GM18868 (cell line): ENCODE measurements at regions not wholly inside any gene's neighbourhood (a gene's known extent, or its start where the extent isn't known, plus 50 kb on each side); places are given as distances from the start of the nearest gene placed in this dataset.
"Not testable (repeated sequence)": the region's sequence is repeated elsewhere in the genome, so short reads cannot be mapped to it uniquely, and the experiment has no call there.

ENCODE experiments used
- ATAC-seq: cut with Tn5 transposase; IDR thresholded peaks from one replicate; pipeline ENCODE4 v1.9.1; 2021; ENCODE audit warnings: mild to moderate bottlenecking, moderate library complexity; ENCODE audit not compliant: unreplicated experiment

DNA sequence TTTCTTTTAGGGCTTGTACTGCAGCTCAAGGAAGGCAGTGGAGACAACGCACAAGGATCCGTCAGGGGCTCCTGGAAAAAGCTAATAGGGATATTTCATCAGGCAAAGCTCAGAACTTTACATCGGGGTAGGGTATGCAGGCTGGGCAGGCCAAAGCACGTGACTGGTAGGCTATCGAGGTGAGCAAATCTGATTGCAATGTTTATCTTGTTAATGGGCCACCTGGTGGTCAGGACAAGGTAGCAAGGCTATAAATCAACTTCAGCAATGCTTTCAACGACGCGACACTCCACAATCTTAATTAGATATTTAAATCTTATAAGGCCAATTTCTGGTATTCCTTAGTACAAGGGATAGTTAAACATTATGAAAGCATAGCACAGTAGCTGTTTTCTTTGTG is 1302.8 kb upstream of the EYS start:
- ATAC-seq, result no peak

DNA sequence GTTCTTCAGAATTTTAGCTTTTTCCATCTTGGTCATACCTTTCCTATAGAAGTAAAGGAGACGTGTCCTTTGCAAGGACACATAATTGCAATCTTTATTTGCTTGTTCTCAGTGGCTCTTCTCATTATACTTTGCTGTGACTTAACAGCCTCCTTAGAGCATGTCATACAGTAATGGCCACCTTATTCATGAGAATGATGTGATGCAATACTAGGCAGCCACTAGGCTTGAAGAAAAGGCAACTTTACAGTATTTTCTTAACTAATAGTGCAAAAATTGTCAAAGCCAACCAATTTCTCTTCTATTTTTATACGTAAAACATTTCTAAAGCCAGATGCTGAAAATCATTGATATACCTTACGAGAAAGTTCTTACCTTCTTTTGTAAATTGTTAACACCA is 1296.8 kb upstream of the EYS start:
- ATAC-seq, result no peak

DNA sequence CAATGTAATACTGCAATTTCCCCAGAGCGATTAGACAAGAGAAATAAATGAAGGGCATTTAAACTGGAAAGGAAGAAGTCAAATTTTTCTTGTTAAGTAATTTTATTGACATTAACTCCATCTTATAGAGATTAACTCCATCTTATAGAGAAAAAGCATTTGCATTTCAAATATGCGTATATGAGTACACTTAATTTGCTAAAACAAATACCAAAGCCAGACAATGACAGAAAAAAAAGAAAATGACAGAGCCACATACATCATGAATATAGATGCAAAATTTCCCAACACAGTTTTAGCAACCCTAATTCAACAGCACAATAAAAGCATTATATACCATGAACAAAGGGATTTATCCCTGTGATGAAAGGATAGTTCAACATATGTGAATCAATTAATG is 1293.1 kb upstream of the EYS start:
- ATAC-seq, result no peak

DNA sequence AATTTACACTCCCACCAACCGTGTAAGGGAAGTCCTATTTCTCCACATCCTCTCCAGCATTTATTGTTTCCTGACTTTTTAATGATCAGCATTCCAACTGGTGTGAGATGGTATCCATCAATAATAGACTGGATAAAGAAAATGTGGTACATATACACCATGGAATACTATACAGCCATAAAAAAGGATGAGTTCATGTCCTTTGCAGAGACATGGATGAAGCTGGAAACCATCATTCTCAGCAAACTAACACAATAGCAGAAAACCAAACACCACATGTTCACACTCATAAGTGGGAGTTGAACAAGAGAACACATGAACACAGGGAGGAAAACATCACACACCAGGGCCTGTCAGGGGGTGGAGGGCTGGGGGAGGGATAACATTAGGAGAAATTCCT is 1290.6 kb upstream of the EYS start:
- not testable (repeated sequence) for ATAC-seq

DNA sequence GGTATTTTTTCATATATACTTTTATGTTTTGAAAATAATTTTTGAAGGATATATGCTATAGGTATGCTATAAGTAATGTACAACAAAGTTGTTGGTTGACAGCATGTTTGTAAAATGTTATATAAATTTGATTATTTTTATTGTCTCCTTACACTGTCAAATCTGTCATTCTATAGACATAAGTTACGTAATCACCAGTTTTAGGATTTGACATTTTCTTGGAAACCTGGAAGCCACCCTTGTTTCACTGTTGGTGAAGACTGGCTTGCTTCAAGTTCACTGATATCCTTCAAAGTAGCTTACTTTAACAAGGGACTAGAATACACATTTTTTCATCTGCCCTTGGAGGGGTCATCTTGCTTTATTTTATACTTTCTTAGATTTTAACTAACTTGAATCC is 1288.6 kb upstream of the EYS start:
- no peak for ATAC-seq

DNA sequence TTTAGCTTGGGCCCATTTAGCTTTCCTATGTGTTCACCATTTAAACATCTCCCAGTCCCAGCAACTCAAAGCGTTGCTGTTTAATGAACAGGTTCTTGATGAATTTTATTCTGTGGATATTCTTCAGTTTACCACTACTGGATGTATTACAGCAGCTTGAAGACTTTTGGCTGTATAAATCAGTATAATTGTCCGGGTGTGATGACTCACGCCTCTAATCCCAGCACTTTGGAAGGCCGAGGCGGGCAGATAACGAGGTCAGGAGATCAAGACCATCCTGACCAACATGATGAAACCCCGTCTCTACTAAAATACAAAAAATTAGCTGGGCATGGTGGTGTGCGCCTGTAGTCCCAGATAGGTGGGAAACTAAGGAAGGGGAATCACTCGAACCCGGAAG is 1286.7 kb upstream of the EYS start:
- not testable (repeated sequence) for ATAC-seq

DNA sequence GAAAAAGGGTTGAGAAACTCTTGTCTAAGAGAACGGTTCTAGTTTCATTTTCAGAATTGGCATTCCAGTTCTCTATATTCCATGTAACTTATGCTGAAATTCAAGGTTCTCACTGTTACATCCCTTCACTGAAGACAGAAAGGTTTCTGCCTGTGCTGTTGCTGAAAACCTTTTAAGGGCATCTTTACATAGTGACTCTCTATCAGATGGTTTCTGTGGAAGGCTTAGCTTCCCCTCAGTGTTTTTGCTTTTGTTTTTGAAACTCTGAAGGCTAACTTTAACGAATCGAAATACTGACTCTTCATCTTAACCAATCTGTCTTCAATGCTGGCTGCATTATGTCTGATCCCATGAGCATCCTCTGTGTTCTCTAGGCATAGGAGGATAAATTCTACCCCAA is 1286.2 kb upstream of the EYS start:
- ATAC-seq, result no peak

DNA sequence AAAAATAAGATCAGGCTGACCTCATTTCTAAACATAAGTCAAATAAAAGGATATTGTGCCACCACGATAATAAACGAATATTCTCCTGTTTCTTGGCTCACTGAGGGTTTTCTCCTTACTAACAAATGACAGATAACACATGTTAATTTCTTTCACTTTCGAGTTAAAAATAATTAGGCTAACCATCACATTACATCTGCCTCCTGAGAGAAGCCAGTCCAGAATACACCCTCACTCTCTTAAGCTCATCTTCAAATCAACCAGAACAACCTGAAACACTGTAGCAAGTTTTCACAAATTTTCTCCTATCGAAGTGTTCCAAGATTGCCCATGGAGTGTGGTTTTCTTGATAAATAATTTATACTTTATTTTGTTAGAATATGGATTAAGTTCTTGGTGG is 1285.6 kb upstream of the EYS start:
- ATAC-seq, result no peak

DNA sequence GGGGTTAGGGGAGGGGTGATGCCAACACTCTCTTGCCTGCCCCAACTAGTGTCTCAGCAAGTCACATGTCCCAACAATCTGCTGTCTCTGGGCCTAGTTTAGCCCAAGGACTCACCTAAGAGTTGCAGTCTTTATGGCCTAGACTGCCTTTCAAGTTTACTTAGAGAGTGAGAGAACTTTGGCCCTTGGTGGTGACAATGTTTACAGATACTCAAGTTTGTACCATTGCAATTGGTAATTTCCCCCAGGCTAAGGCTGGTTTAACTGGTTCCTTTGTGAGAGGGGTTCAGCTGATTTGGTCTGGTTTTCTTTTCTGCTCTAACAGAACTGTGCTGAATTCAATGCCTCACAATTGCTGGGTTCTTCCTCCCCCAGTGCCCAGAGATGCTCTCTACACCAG is 1279.9 kb upstream of the EYS start:
- no peak for ATAC-seq

DNA sequence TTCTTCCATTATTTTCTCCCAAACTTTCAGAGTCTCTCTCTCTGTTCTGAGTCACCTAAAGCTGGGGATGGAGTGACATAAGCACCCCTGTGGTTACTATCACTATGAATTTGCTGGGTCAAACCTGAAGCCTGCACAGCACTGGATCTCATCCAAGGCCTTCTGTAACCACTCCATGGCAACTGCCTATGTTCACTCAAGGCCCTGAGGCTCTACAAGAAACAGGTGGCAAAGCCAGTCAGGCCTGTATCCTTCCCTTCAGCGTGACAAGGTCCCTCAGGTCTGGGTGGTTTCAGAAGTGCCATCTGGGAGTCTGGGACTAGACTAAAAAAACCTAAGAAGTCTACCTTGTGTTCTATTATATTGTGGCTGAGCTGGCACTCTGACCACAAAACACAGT is 1278.8 kb upstream of the EYS start:
- ATAC-seq, result no peak

DNA sequence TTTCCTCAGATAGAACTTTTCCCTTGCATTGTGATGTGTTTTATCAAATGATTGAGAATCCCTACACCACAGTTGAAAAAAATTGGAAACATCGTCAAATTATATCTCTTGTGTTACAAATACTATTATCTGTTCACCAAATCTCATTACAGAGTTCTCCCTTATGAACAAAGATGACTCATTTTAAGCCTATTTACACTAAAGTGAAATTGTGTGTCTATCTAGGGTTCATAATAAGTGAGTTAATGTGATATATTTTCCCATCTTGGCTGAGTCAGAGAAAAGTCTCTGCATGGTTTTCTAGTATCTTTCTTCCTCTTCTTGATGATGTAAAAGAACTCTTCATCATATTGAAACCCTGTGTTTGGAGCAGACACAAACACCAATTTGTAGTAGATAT is 1263.3 kb upstream of the EYS start:
- no peak for ATAC-seq

DNA sequence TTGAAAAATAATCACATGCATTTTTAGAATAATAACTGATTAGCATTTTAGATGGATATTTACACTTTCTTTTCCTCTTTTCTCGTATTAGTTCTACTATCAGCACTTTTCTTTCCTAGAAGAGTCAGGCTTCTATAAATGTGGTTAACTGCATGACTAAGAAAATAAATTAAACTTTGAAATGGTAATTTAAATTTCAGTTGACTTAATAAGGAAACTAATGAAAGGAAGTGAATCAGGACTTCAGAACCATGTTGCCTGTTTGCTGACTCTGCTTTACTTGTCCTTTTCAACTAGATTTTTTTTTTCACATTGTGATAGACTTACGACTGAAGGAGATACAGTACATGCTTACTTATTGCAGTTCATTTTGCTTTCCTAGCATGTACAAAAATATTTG is 1258.2 kb upstream of the EYS start:
- ATAC-seq, result no peak

DNA sequence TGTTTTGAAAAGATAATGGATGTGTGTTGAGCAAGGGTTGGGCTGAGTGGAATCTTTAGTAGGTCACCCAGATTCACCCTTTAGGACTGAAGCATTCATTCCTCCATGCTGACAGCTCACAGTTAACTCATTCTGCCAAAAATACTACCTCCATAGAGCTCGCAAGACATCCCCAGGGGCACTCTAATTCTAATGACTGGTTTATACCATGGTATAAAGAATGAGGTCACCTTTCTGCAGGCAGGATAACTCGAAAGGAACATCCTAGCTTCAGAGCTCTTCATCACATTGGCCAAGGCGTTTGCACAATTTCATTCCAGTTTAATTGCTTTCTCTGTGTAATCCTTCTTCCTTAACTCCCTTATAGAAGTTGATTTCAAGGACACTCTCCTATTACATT is 1257.2 kb upstream of the EYS start:
- ATAC-seq, result no peak

DNA sequence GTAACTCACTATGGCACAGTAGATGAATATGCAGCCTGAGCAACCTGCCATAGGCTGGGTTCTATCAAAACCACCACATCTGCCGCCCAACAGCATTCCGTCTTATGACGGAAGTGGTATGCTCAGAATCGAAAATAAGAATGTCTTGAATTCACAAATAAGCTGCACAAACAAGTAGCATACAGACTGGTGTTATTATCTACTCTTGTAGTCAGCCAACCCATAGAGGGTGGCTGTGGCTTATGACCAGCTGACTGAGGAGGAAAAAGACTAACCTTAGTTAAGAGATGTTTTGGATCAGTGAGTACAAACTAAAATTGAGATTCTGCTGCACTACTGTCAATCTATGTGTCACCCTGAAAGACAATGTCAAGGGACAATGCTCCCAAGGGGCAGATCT is 1255.1 kb upstream of the EYS start:
- ATAC-seq, result no peak

DNA sequence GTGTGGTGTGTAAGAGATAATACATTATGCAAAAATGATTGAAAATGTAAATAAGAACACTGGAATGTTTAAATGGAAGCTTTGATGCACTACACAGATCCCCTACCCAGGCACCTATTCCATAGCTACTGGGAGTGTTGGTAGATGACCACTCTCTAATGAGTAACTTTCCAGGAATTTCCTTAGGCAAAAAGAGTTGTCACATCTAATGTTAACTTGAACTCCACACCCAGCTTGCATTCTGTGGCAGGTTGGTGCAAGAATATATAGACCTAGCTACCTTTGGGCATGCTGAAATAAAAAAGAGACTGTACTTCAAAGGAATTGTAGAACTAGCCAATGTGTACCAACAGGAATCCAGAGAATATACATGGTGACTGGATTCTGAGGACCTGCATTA is 1254.2 kb upstream of the EYS start:
- ATAC-seq, result no peak

DNA sequence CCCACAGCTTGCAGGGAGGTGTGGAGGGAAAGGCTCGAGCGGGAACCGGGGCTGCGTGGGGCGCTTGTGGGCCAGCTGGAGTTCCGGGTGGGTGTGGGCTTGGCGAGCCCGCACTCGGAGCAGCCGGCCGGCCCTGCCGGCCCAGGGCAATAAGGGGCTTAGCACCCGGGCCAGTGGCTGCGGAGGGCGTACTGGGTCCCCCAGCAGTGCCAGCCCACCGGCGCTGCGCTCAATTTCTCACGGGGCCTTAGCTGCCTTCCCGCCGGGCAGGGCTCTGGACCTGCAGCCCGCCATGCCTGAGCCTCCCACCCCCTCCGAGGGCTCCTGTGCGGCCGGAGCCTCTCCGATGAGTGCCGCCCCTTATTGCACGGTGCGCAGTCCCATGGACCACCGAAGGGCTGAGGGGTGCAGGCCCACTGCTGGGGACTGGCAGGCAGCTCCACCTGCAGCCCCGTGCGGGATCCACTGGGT is 1242.2 kb upstream of the EYS start:
- ATAC-seq, result no peak

DNA sequence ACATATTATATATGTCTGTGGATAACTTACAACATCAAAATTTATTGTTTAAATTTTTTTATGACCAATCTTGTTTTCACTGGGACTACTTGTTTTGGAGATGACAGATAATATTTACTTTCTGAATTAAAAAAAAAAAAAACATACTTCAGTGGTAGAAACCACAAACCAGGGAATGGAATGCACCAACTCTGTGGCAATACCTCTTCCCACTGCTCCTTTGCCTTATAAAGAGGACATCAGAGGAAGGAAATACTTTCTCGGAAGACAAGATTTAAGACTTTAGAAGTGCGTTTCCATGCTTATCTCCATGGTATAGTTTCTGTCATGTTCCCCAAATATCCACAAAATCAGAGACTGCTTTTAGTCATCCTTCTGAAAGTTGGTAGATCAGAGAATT is 1241.1 kb upstream of the EYS start:
- no peak for ATAC-seq

DNA sequence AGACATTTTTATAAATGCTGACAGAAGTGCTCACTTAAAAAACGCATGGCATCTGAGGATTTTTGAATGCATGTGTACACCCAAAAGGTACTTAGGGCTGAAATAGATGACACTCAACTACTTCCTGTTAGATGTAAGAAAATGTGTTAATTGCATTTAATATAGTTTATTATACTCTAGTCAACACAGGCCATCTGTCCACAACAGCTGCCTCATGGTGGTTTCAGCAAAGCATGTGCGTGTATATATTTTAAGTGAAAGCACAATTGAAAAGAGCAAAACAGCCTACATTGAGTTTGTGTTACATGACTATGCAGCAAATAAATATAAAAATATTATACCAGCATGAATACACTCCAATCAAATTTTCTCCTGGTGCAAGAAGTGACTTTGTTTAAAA is 1233.0 kb upstream of the EYS start:
- ATAC-seq, result no peak

DNA sequence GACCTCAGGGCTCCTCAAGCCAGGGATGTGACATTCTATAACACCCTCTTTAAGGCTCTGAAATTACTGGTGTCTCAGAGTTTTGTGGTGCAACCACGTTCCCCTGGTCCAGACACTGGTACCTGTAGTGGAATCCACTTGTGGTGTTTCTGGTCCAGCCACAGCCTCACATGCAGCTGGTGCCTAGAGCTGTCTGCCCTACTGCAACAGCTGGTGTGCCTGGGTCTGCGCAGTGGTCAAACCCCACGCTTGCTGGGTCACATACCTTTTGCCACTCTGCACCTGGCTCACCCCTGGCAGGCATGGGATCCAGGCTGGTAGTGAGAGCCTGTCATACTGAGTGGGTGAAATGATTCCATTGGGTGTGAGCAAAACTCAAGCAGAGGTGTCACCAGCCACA is 1230.2 kb upstream of the EYS start:
- ATAC-seq, result no peak

DNA sequence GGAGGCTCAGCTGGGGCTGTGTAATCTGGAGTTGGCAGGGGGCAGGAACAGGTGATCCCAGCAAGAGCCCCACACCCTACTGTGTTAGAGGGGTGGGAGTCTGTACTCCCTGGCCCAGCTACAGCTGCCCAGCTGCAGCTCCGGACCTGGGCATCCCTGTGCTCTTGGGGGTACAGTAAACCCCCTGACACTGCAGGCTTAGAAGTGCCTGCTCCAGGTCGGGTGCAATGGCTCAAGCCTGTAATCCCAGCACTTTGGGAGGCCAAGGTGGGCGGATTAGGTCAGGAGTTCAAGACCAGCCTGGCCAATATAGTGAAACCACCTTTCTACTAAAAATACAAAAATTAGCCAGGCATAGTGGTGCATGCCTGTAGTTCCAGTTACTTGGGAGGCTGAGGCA is 1228.6 kb upstream of the EYS start:
- no peak for ATAC-seq

DNA sequence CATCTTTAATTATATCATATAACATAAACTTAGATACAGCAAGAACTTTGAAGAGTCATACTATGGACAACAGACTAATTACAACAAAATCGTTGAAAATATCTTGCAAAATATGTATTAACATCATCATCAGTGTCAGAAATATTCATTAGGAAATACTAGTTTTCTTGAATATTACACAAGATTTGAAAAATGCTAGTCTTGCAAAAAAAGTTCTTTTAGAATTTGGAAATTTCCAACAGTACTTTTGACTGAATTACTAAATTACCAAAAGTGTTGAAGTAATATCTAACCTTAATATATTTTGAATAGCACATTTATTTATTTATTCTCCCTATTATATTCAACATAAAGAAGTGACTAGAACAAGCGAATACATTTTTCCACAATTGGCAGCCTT is 1224.8 kb upstream of the EYS start:
- ATAC-seq, result no peak

DNA sequence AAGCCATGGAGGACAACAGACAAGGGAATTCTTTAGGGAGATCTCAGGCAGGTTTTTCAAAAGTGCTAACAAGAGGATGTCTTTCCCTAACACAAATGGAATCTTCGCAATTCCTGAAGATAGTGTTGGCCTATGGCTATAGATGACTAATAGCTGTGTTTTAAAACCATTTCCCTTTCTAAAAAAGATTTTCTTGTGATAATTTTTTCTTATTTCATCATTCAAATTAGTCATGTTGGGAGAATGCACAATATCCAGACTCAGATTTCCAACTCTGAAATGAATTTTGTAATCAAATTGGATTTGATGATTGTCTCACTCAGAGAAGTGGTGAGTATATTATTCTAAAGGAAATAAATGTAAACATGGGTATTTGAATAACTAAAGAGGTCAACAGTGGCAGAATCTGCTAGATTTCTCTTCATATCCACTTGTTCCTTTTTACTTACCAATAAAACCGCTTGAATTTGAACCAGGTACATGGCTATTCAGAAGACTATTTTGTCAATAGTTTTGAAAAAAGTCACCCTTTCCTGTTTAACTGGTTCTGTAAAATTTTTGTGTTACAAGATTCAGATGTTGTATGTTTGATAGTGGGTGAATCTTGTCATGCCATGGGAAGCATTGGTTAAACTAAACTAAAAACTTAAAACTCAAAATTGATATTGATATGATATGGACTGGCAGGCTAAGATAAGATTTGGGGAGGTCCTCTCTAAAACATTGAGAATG is 1223.7 kb upstream of the EYS start:
- no peak for ATAC-seq

DNA sequence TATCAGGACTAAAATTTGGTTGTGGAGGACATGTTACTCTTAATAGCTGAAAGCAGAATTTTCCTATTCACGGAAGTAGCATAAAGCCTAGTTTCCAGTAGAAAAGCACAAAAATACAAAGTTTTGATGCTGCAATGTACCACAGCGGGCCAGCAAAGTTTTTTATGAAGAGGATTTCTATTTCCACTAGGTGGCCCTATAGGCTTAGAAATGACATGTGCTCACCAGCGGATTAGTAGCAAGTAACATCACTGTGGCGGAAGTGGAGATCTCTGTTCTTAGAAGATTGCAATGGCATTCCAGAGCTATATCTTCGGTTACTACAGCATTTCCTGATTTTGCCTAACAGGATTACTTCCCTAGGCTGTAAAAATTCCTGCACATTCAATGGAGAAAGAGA is 1219.0 kb upstream of the EYS start:
- ATAC-seq, result no peak
